ENCODE measurements at regions not wholly inside any gene's neighbourhood (a gene's known extent, or its start where the extent isn't known, plus 50 kb on each side); places are given as distances from the start of the nearest gene placed in this dataset.

GRCh38 chr2:20513946-20514345 lies 67.1 kb downstream of the RHOB start:
- TF ChIP-seq CTCF (IDR thresholded peaks at IDR 0.05): no peak
- no peak for TF ChIP-seq POLR2A (IDR thresholded peaks at IDR 0.05)
